GM19043 (cell line): ENCODE measurements at regions not wholly inside any gene's neighbourhood (a gene's known extent, or its start where the extent isn't known, plus 50 kb on each side); places are given as distances from the start of the nearest gene placed in this dataset.
A peak's percentile ranks its signal among the peaks of the same experiment; 100 is the strongest.

ENCODE experiments used
- ATAC-seq: cut with Tn5 transposase; IDR thresholded peaks from one replicate; pipeline ENCODE4 v1.9.1; 2021; ENCODE audit warnings: low read depth; ENCODE audit not compliant: unreplicated experiment

DNA sequence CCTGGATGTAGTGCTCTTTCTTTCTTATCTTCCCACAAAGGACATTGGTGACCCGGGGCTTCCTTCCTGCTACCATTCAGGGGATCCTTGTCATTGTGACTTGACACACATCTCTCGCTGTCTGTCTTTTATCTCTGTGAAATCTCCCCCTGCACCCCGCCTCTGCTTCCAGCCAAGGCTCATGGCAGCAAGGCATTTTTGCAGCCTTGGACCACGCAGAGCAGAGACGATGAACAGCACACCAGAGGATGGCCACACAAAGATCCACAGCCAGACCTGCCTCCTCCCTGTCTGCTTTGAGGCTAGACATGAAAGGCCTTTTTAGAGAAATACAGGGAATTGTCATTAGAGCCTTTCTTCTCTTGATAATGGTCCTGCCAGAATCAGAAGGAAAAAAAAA, 549.1 kb downstream of the CDK5RAP2 start:
- ATAC-seq = no peak

GRCh38 chr9:120018550-120018949, 561.4 kb downstream of the CDK5RAP2 start:
- ATAC-seq = no peak

- no peak for ATAC-seq
Measured at GRCh38 chr9:120018037-120018436, 561.9 kb downstream of the CDK5RAP2 start.

DNA sequence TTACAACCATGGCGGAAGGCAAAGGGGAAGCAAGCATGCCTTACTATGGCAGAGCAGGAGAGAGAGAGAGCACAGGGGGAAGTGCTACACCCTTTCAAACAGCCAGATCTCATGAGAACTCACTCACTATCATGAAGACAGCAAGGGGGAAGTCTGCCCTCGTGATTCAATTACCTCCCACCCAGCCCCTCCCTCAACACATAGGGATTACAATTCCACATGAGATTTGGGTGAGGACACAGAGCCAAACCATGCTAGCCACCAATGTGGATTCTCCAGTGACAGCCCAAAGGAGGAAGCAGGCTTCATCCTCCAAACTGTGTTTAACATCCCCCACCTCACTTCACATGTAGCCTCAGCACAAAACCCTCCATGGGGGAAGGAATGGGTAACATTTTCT, 563.7 kb downstream of the CDK5RAP2 start:
- no peak for ATAC-seq

DNA sequence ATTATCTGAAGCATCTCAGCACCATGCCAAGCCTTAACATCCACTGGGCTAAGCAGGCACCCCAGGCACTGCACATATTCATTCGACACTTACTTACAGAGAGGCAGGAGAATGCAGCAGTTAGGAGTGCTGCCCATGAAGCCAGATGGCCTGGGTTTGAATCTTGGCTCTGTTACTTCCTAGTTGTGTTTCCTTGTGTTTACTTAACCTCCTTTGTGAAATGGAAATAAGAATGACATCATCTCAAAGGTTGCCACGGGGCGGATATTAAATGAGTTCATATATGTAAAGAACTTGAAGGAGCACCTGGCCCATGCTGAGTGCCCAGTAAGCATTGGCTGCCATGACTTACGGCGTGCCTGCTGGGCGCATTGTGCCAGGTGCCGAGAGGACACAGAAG, 565.2 kb downstream of the CDK5RAP2 start:
- ATAC-seq = no peak

DNA sequence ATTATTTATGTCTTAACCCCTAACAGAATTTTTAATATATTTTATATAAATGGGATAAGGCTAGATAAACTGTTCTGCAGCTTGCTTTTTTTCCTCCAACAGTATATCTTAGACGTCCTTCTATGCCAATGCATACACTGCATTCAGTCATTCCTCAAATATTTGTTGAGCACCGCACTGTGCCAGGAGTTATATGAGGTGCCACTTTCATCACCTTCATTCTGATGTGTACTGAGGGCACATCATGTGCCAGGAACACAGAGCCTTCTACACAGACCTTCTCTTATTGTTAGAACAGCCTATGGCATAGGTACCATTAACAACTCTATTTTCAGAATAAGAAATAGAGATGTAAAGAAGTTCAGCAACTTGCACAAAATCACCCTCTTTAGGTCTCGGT, 570.1 kb downstream of the CDK5RAP2 start:
- ATAC-seq = no peak

DNA sequence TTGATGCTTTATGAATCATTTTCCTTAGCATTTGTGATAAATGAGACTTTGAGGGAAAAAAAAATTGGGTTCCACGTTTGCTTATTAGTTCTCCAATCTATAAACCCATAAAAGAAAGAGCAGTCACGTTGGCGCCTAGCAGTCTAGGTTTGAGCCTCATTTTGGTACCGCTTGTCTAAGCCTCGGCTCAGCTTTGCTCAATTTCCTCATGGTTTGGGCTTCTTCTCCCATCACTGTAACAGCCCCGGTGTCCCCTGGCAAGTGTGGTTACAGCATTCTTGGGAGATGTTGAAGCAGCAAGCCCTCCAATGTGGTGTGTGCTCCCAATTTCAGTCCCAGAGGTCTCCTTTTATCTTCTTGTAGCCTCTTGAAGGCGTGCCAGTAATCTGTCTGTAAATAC, 578.4 kb downstream of the CDK5RAP2 start:
- no peak for ATAC-seq

GRCh38 chr9:119998614-119999013, 581.4 kb downstream of the CDK5RAP2 start:
- no peak for ATAC-seq

DNA sequence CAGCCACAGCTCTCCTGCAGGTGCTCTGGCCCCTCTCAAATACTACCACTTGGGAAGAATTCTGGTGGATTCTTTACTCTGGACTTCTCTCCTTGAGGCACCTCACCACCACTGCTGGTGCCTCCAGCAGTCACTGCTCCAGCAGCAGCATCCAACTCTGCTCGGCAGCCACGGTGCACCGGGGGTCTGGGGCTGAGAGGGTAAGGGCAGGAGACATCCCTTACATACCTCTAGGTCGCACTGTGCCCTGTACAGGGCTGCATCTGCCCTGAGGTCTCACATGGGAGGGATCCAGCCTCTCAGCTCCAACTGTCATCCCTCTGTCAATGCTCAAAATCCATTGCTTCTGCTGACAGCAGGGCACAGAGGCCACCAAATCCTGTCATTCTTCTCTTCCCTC, 588.2 kb downstream of the CDK5RAP2 start:
- ATAC-seq = no peak

DNA sequence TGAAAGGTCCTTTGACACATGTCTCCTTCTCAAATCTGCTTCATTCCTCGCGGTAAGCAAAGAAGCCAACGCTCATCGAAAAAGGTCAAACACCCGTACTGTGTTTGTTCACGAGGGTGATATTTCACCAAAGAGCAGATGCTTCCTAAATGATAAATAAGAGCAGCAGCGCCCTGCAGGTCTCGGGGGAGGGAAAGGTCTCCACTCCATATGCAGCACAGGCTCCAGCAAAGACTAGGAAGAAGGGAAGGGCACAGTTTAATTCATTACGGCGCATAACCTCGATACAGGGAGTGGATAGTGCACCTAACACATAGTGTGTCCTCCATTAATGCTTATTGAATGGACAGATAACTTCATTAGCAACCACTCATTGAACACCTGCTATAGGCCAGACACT, 593.3 kb downstream of the CDK5RAP2 start:
- ATAC-seq = no peak

DNA sequence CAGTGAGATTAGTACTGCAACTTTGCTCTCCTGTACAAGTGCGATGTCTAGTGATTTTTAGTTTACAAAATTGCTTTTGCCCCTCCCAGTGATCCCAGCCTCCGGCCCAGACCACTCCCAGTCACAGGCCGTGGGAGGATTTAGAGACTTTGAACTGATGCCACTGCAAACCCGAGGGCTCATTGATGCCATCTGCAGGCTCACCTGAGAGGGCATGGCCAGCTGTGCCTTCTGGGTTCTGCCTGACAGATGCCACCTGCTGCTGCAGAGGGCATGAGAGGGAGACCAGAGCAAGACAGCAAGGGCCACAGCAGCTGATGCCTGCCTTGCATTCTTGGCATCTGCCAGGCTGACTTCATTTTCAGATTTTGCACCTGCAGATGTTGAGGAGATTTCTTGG, 593.8 kb downstream of the CDK5RAP2 start:
- no peak for ATAC-seq

- no peak for ATAC-seq
Measured at GRCh38 chr9:119974026-119974425, 604.8 kb upstream of the BRINP1 start.

- peak; percentile 92 for ATAC-seq
Measured at GRCh38 chr9:119968836-119969707, 599.8 kb upstream of the BRINP1 start.

DNA sequence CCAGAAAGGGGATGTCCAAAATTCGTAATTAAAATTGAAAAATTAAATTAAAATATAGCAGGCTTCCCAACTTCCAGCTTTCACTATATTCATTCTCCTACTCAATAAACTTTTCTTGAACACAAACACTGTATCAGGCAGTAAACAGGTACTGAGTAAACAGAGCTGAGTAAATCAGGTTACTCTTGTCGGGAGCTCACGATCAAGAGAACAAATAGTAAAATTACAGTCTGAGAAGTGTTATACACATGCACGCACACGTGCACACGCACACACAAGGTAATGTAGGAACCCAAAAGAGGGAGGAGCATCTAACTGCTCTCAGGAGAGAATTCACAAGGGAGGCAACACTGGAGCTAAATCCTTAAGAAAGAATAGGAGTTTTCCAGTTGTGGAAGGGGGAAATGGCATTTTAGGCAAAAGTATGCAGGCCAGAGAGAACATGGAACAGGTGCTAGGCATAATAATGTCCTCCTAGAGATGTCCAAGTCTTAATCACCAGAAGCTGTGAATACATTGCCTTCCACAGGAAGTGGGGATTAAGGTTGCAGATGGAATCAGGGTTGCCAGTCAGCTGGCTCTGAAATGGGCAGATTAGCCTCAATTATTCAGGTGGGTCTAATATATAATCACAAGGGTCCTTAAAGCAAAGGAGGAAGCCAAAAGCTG, 598.8 kb upstream of the BRINP1 start:
- no peak for ATAC-seq

DNA sequence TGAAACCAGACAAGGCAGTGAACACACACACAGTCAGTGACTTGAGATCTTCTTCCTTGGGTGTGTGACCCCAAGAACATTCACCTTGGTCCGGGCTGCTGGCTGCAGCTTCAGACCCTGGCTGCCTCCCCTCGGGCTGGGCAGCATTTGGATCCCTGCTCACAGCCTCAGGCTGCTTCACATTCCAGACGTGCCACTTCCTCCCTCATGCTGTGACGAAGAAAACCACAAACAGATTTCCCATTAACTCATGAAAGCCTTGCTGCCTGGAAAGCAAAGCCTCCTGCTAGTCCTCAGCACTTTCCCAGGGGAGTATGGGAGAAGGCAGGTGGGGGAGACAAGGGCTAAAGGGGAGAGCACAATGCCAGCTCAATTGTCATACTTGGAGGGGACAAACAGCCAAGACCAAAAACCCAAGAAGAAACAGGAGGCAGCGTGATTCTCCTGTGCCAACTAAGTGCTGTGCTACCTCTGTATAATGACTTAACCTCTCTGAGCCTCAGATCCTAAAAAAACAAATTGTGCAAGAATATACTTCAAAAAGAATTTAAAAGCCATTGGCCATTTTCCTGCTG, 594.6 kb upstream of the BRINP1 start:
- ATAC-seq = no peak

- no peak for ATAC-seq
Measured at GRCh38 chr9:119963258-119963797, 594.1 kb upstream of the BRINP1 start.

DNA sequence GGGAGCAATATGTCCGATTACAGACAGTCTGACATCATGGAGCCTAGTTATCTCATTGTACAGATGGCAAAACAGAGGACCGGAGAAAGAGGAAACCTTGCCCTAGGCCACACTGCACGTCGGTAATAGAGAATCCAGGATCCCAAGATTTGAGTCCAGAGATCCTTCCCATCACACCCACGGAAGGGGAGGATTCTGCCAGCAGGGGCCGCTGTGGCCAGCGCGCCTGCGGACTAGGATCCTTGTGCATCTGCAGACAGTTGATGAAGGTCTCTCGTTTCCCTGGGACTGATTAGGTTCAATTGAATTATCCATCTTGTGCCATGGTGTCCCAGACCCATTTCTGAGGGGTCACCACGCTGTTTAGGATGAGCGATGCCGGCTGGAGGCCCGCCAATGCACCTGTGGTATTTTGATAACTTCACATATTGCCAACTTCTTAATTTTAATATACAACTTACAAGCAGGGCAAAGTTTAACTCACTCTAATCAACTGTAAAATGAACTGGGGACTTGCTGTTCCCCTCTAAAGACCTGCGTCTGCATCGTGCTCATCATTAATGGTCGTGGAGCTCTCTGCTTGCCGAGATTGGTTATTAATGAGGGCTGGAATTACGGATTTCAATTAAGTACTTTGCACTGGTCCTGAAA, 592.7 kb upstream of the BRINP1 start:
- ATAC-seq = no peak

GRCh38 chr9:119959846-119960545, 590.8 kb upstream of the BRINP1 start:
- no peak for ATAC-seq

DNA sequence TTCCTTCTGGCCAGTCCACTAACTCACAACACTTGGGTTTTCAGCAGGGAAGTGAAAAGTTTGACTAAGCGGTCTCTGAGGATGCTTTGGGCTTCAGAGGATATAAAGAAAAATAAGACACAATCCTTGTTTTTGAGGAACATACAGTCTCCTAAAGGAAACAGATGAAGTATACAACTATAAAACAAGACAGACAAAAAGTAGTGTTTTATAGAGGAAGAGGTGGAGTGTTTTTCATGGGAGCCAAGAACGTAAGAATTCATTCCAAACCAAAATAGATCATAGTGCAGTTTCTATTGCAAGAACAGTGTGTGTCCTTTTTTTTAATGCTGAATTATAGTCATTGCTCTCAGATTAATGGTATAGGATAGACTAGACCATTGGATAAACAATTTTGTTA, 586.9 kb upstream of the BRINP1 start:
- ATAC-seq = no peak

DNA sequence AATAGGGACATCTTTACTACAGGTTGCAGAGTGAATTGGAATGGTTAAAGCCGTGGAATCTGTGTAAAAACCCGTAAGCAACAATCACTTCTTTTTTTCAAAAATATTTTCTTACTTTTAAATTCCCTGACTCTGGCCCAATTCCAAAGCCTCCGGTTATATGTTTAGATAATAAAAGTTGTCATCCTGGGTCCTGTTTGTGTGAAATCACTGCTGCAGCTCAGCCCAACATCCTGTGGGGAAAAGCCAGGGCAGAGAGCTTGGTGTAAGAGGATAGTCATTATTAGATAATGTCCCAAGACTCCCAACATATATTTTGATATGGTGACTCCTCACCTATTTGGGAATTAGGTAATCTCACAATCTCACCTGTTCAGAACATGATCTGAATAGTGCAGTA, 586.0 kb upstream of the BRINP1 start:
- ATAC-seq = no peak
